ENCODE measurements at regions not wholly inside any gene's neighbourhood (a gene's known extent, or its start where the extent isn't known, plus 50 kb on each side); places are given as distances from the start of the nearest gene placed in this dataset.

- TF ChIP-seq, protein P1, sequence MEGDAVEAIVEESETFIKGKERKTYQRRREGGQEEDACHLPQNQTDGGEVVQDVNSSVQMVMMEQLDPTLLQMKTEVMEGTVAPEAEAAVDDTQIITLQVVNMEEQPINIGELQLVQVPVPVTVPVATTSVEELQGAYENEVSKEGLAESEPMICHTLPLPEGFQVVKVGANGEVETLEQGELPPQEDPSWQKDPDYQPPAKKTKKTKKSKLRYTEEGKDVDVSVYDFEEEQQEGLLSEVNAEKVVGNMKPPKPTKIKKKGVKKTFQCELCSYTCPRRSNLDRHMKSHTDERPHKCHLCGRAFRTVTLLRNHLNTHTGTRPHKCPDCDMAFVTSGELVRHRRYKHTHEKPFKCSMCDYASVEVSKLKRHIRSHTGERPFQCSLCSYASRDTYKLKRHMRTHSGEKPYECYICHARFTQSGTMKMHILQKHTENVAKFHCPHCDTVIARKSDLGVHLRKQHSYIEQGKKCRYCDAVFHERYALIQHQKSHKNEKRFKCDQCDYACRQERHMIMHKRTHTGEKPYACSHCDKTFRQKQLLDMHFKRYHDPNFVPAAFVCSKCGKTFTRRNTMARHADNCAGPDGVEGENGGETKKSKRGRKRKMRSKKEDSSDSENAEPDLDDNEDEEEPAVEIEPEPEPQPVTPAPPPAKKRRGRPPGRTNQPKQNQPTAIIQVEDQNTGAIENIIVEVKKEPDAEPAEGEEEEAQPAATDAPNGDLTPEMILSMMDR (IDR thresholded peaks at IDR 0.05), result no peak
- TF ChIP-seq POLR2A (IDR thresholded peaks at IDR 0.05), result no peak
Observed at GRCh38 chr14:55807053-55807880, 227.3 kb downstream of the KTN1 start.
